Astrocyte (in vitro differentiated cells and primary cell): ENCODE measurements at regions not wholly inside any gene's neighbourhood (a gene's known extent, or its start where the extent isn't known, plus 50 kb on each side); places are given as distances from the start of the nearest gene placed in this dataset.

Experiments used
- DNase-seq: peaks from one replicate; pipeline ENCODE4 v3.0.0-alpha.2; 2010; ENCODE audit warnings: low read depth
- FAIRE-seq: peaks from 2 replicates; lab custom pipeline; 2011; peaks lifted over from hg19 to GRCh38; lab: Jason Lieb, UNC
- H2AFZ ChIP-seq: 2 replicates; pipeline ENCODE4 v1.6.0; 2012; ENCODE audit warnings: low read depth, low read length, inconsistent platforms
- H3K27ac ChIP-seq: 2 replicates; pipeline ENCODE4 v1.5.1; 2011; ENCODE audit warnings: low read depth, low read length, inconsistent platforms
- H3K27me3 ChIP-seq: 2 replicates; pipeline ENCODE4 v1.6.0; 2011; ENCODE audit warnings: low read length, inconsistent platforms; ENCODE audit not compliant: insufficient read depth
- H3K36me3 ChIP-seq: 2 replicates; pipeline ENCODE4 v1.5.1; 2011; ENCODE audit warnings: low read length, inconsistent platforms; ENCODE audit not compliant: insufficient read depth
- H3K4me1 ChIP-seq: 2 replicates; pipeline ENCODE4 v1.5.1; 2011; ENCODE audit warnings: low read length, inconsistent platforms; ENCODE audit not compliant: insufficient read depth
- H3K4me2 ChIP-seq: 2 replicates; pipeline ENCODE4 v1.6.0; 2012; ENCODE audit warnings: low read length, inconsistent platforms
- H3K4me3 ChIP-seq: 2 replicates; pipeline ENCODE4 v1.5.1; 2011; ENCODE audit warnings: low read depth, mild to moderate bottlenecking, low read length, inconsistent platforms; ENCODE audit not compliant: insufficient read depth
- H3K79me2 ChIP-seq: 2 replicates; pipeline ENCODE4 v1.6.0; 2012; ENCODE audit warnings: mild to moderate bottlenecking, low read length, inconsistent platforms; ENCODE audit not compliant: insufficient read depth
- H3K9ac ChIP-seq: 2 replicates; pipeline ENCODE4 v1.6.0; 2012; ENCODE audit warnings: mild to moderate bottlenecking, low read length, inconsistent platforms
- H3K9me3 ChIP-seq: 2 replicates; pipeline ENCODE4 v1.5.1; 2012; ENCODE audit warnings: low read depth, mild to moderate bottlenecking, low read length, inconsistent platforms; ENCODE audit not compliant: insufficient read depth
- H4K20me1 ChIP-seq: 2 replicates; pipeline ENCODE4 v1.6.0; 2012; ENCODE audit warnings: low read length, inconsistent platforms; ENCODE audit not compliant: insufficient read depth
- H3K27ac Mint-ChIP-seq: one replicate; pipeline ENCODE4 v1.8.0; 2021; ENCODE audit warnings: mild to moderate bottlenecking, mixed read lengths; ENCODE audit not compliant: unreplicated experiment
- H3K27me3 Mint-ChIP-seq: one replicate; pipeline ENCODE4 v1.8.0; 2021; ENCODE audit warnings: low read depth, mixed read lengths; ENCODE audit not compliant: unreplicated experiment
- H3K36me3 Mint-ChIP-seq: one replicate; pipeline ENCODE4 v1.8.0; 2021; ENCODE audit warnings: low read depth, mixed read lengths; ENCODE audit not compliant: unreplicated experiment
- H3K4me1 Mint-ChIP-seq: one replicate; pipeline ENCODE4 v1.8.0; 2021; ENCODE audit warnings: low read depth, mixed read lengths; ENCODE audit not compliant: unreplicated experiment
- H3K4me3 Mint-ChIP-seq: one replicate; pipeline ENCODE4 v1.8.0; 2021; ENCODE audit warnings: mild to moderate bottlenecking, moderate library complexity, mixed read lengths; ENCODE audit not compliant: unreplicated experiment
- H3K9me3 Mint-ChIP-seq: one replicate; pipeline ENCODE4 v1.8.0; 2021; ENCODE audit warnings: mild to moderate bottlenecking, mixed read lengths; ENCODE audit not compliant: unreplicated experiment
- EZH2 ChIP-seq: IDR thresholded peaks from 2 replicates; pipeline ENCODE4 v1.6.1; 2012; ENCODE audit warnings: mild to moderate bottlenecking, low read length, inconsistent platforms; ENCODE audit not compliant: insufficient read depth
- TF ChIP-seq, protein P1 (sequence below): IDR thresholded peaks from 2 replicates; pipeline ENCODE4 v1.5.1; 2011; ENCODE audit warnings: low read depth, mild to moderate bottlenecking, inconsistent platforms, low read length, moderate library complexity; ENCODE audit not compliant: insufficient read depth

DNA sequence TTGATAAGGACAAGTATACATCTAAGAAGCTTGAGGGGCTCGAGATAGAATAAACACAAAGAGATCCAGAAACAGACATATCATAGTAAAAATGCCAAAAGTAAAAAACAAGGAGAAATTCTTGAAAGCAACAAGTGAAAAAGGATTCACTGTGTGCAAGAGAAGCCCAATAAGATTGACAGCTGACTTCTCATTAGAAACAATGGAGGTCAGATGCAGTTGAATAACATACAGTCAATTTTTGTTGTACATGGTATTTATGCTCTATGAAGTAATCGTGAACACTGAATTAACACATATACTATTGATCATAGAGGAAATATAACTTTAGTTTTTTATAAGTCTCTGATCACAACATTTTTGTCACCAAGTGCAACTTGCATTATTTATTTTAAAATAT is 982.8 kb upstream of the SORCS1 start:
- Histone ChIP-seq H4K20me1 (no peaks in the 10 kb centered on the region), H3K4me1 (no peaks in the 10 kb centered on the region), H3K79me2 (no peaks in the 10 kb centered on the region), H3K4me3 (no peak overlapping the region), H3K4me2 (no peak overlapping the region), H3K36me3 (no peaks in the 10 kb centered on the region), H2AFZ (no peak overlapping the region), H3K27ac (no peak overlapping the region), H3K9me3 (no peaks in the 10 kb centered on the region), H3K9ac (no peak overlapping the region), H3K27me3 (no peaks in the 10 kb centered on the region)
- FAIRE-seq (no peak), DNase-seq (no peak)
- no peaks in the 10 kb centered on the region for H3K4me1 Mint-ChIP-seq
- no peak overlapping the region for H3K4me3 Mint-ChIP-seq
- H3K27me3 Mint-ChIP-seq: no peaks in the 10 kb centered on the region
- TF ChIP-seq EZH2: no peak
- TF ChIP-seq, protein P1, sequence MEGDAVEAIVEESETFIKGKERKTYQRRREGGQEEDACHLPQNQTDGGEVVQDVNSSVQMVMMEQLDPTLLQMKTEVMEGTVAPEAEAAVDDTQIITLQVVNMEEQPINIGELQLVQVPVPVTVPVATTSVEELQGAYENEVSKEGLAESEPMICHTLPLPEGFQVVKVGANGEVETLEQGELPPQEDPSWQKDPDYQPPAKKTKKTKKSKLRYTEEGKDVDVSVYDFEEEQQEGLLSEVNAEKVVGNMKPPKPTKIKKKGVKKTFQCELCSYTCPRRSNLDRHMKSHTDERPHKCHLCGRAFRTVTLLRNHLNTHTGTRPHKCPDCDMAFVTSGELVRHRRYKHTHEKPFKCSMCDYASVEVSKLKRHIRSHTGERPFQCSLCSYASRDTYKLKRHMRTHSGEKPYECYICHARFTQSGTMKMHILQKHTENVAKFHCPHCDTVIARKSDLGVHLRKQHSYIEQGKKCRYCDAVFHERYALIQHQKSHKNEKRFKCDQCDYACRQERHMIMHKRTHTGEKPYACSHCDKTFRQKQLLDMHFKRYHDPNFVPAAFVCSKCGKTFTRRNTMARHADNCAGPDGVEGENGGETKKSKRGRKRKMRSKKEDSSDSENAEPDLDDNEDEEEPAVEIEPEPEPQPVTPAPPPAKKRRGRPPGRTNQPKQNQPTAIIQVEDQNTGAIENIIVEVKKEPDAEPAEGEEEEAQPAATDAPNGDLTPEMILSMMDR: no peak
- H3K36me3 Mint-ChIP-seq: no peaks in the 10 kb centered on the region
- H3K9me3 Mint-ChIP-seq: peaks cover 3% of the 10 kb centered on the region
- no peak overlapping the region for H3K27ac Mint-ChIP-seq

DNA sequence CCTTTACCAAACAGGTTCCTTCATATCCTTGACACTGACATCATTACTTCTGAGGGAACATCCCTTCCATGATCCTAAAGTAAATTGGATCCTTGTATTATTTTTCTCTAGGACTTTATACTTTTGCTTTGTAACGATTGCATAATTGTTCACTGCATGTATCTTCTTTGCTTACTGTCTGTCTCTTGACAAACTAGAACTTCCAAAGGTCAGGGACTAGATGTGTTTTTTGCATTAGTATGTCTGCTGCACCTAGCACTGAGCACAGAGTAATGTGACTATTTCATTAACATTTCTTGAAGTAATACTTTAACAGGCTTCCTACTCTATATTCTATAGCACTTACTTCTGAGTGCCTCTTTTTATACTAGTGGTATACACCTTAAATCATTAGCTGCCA is 976.6 kb upstream of the SORCS1 start:
- Histone ChIP-seq H2AFZ (no peak overlapping the region), H3K4me2 (no peak overlapping the region), H4K20me1 (no peaks in the 10 kb centered on the region), H3K79me2 (no peaks in the 10 kb centered on the region), H3K4me3 (no peak overlapping the region), H3K27me3 (no peaks in the 10 kb centered on the region), H3K9me3 (no peaks in the 10 kb centered on the region), H3K27ac (no peak overlapping the region), H3K9ac (no peak overlapping the region), H3K4me1 (no peaks in the 10 kb centered on the region), H3K36me3 (no peaks in the 10 kb centered on the region)
- TF ChIP-seq EZH2: no peak
- TF ChIP-seq, protein P1: no peak
- Mint-ChIP-seq H3K27me3 (peaks cover 2% of the 10 kb centered on the region), H3K9me3 (peaks cover 4% of the 10 kb centered on the region), H3K36me3 (no peaks in the 10 kb centered on the region), H3K4me3 (no peak overlapping the region), H3K4me1 (no peaks in the 10 kb centered on the region), H3K27ac (no peak overlapping the region)
- no peak for FAIRE-seq
- DNase-seq: no peak

DNA sequence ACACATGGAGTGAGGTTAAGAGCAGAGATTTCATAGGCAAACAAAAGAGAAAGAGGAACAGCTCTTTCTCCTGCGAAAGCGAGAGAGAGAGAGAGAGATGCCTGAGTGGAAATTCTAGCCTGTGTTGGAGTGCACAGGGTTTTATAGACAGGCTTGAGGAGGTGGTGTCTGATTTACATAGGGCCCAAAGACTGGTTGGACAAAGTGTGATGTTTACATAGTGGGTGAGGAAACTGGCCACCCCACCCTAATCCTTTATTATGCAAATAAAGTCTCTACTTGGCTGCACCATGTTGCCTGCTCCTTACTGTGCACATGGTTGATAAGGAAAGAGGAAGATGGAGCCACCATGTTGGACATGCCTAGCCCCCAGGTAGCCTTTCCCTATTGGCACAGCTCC is 967.8 kb upstream of the SORCS1 start:
- Histone ChIP-seq H4K20me1 (no peaks in the 10 kb centered on the region), H3K27ac (no peak overlapping the region), H3K9ac (no peak overlapping the region), H3K9me3 (no peaks in the 10 kb centered on the region), H3K4me2 (no peak overlapping the region), H3K4me3 (no peak overlapping the region), H3K4me1 (no peaks in the 10 kb centered on the region), H3K79me2 (no peaks in the 10 kb centered on the region), H3K27me3 (no peaks in the 10 kb centered on the region), H3K36me3 (no peaks in the 10 kb centered on the region), H2AFZ (no peak overlapping the region)
- Mint-ChIP-seq H3K4me3 (no peak overlapping the region), H3K36me3 (no peaks in the 10 kb centered on the region), H3K27ac (no peak overlapping the region), H3K4me1 (no peaks in the 10 kb centered on the region), H3K27me3 (no peaks in the 10 kb centered on the region), H3K9me3 (no peaks in the 10 kb centered on the region)
- TF ChIP-seq, protein P1: no peak
- no peak for TF ChIP-seq EZH2
- DNase-seq (no peak), FAIRE-seq (no peak)
